Skeletal muscle tissue (tissue), 3 donors: ENCODE measurements at regions not wholly inside any gene's neighbourhood (a gene's known extent, or its start where the extent isn't known, plus 50 kb on each side); places are given as distances from the start of the nearest gene placed in this dataset.
A peak's percentile ranks its signal among the peaks of the same experiment; 100 is the strongest.
"Not testable (repeated sequence)": the region's sequence is repeated elsewhere in the genome, so short reads cannot be mapped to it uniquely, and the experiment has no call there.

Experiments
- H3K27ac ChIP-seq: one replicate; pipeline ENCODE4 v1.7.0; 2013; ENCODE audit warnings: mild to moderate bottlenecking, low read depth, low read length, inconsistent platforms
- H3K27me3 ChIP-seq, 3 donors: one replicate each; pipeline ENCODE4 v1.7.0; 2013; ENCODE audit warnings: low read length in 3 of 3; ENCODE audit not compliant: control insufficient read depth in 3 of 3, insufficient read depth in 3 of 3
- H3K36me3 ChIP-seq, 3 donors: one replicate each; pipeline ENCODE4 v1.7.0; 2013; ENCODE audit warnings: low read length in 3 of 3; ENCODE audit not compliant: control insufficient read depth in 3 of 3, insufficient read depth in 3 of 3
- H3K4me1 ChIP-seq, 3 donors: one replicate each; pipeline ENCODE4 v1.7.0; 2013; ENCODE audit warnings: low read length in 3 of 3, mild to moderate bottlenecking in 3 of 3; ENCODE audit not compliant: control insufficient read depth in 3 of 3, insufficient read depth in 3 of 3
- H3K4me3 ChIP-seq, 3 donors: one replicate each; pipeline ENCODE4 v1.7.0; 2013; ENCODE audit warnings: low read length in 3 of 3
- H3K9ac ChIP-seq, 3 donors: one replicate each; pipeline ENCODE4 v1.7.0; 2013; ENCODE audit warnings: low read length in 3 of 3, mild to moderate bottlenecking in 3 of 3, moderate library complexity in 2 of 3, low read depth in 1 of 3
- H3K9me3 ChIP-seq, 3 donors: one replicate each; pipeline ENCODE4 v1.7.0; 2013; ENCODE audit warnings: low read length in 3 of 3; ENCODE audit not compliant: control insufficient read depth in 3 of 3
- donor health status: Osteomylitis.

- H3K36me3 ChIP-seq = no peaks in the 10 kb centered on the region
- H3K4me1 ChIP-seq = no peaks in the 10 kb centered on the region
- no peaks in the 10 kb centered on the region for H3K9me3 ChIP-seq
- H3K9ac ChIP-seq = no peak overlapping the region
- H3K4me3 ChIP-seq = no peak overlapping the region
- H3K27ac ChIP-seq = no peak overlapping the region
- H3K27me3 ChIP-seq = no peaks in the 10 kb centered on the region
Observed at GRCh38 chr1:94769551-94769950, 50.6 kb upstream of the SLC44A3 start.

GRCh38 chr1:94768036-94768435 is 52.1 kb upstream of the SLC44A3 start:
- H3K27me3 ChIP-seq = no peaks in the 10 kb centered on the region
- no peak overlapping the region for H3K27ac ChIP-seq
- H3K9ac ChIP-seq = no peak overlapping the region
- no peak overlapping the region for H3K4me3 ChIP-seq
- H3K9me3 ChIP-seq = no peaks in the 10 kb centered on the region
- H3K36me3 ChIP-seq = no peaks in the 10 kb centered on the region
- H3K4me1 ChIP-seq = no peaks in the 10 kb centered on the region

- no peak overlapping the region for H3K4me3 ChIP-seq
- H3K27me3 ChIP-seq = no peaks in the 10 kb centered on the region
- H3K36me3 ChIP-seq = no peaks in the 10 kb centered on the region
- no peaks in the 10 kb centered on the region for H3K4me1 ChIP-seq
- no peaks in the 10 kb centered on the region for H3K9me3 ChIP-seq
- no peak overlapping the region for H3K27ac ChIP-seq
- H3K9ac ChIP-seq = no peak overlapping the region
Observed at GRCh38 chr1:94765958-94766357, 54.2 kb upstream of the SLC44A3 start.

- H3K4me1 ChIP-seq = peaks cover 0 to 9% (median 2%) of the 10 kb centered on the region in 3 donors
- no peak overlapping the region for H3K27ac ChIP-seq
- H3K27me3 ChIP-seq = no peaks in the 10 kb centered on the region
- H3K9me3 ChIP-seq = no peaks in the 10 kb centered on the region
- no peaks in the 10 kb centered on the region for H3K36me3 ChIP-seq
- H3K9ac ChIP-seq = no peak overlapping the region
- H3K4me3 ChIP-seq = no peak overlapping the region
Observed at GRCh38 chr1:94759188-94759587, 61.0 kb upstream of the SLC44A3 start.

GRCh38 chr1:94757931-94758330 is 62.2 kb upstream of the SLC44A3 start:
- Histone ChIP-seq H3K27ac (peak overlapping the region; percentile 9), H3K36me3 (no peaks in the 10 kb centered on the region), H3K9me3 (no peaks in the 10 kb centered on the region), H3K4me3 (no peak overlapping the region), H3K9ac (no peak overlapping the region), H3K4me1 (peaks cover 8 to 11% (median 9%) of the 10 kb centered on the region in 3 donors), H3K27me3 (no peaks in the 10 kb centered on the region)

- Histone ChIP-seq H3K27me3 (no peaks in the 10 kb centered on the region), H3K4me1 (peaks cover 8 to 11% (median 9%) of the 10 kb centered on the region in 3 donors), H3K36me3 (no peaks in the 10 kb centered on the region), H3K9ac (no peak overlapping the region), H3K9me3 (no peaks in the 10 kb centered on the region), H3K4me3 (no peak overlapping the region), H3K27ac (no peak overlapping the region)
Observed at GRCh38 chr1:94755675-94756074, 64.5 kb upstream of the SLC44A3 start.

GRCh38 chr1:94755016-94755415 is 65.1 kb upstream of the SLC44A3 start:
- H3K27ac ChIP-seq, H3K36me3 ChIP-seq, H3K9me3 ChIP-seq, H3K9ac ChIP-seq, H3K4me3 ChIP-seq, H3K27me3 ChIP-seq: not testable (repeated sequence)
- peaks cover 8 to 11% (median 9%) of the 10 kb centered on the region in 3 donors for H3K4me1 ChIP-seq

GRCh38 chr1:94754570-94754969 is 65.6 kb upstream of the SLC44A3 start:
- H3K36me3 ChIP-seq = no peaks in the 10 kb centered on the region
- peaks cover 8 to 11% (median 9%) of the 10 kb centered on the region in 3 donors for H3K4me1 ChIP-seq
- no peak overlapping the region for H3K4me3 ChIP-seq
- H3K27me3 ChIP-seq = no peaks in the 10 kb centered on the region
- no peak overlapping the region for H3K9ac ChIP-seq
- no peak overlapping the region for H3K27ac ChIP-seq
- peaks cover 0 to 2% (median 0%) of the 10 kb centered on the region in 3 donors for H3K9me3 ChIP-seq

- Histone ChIP-seq H3K4me1 (peaks cover 8 to 11% (median 9%) of the 10 kb centered on the region in 3 donors), H3K9me3 (peaks cover 0 to 3% (median 0%) of the 10 kb centered on the region in 3 donors), H3K4me3 (no peak overlapping the region), H3K27me3 (no peaks in the 10 kb centered on the region), H3K27ac (no peak overlapping the region), H3K9ac (no peak overlapping the region), H3K36me3 (no peaks in the 10 kb centered on the region)
Observed at GRCh38 chr1:94754095-94754494, 66.1 kb upstream of the SLC44A3 start.

GRCh38 chr1:94753171-94753972 is 66.8 kb upstream of the SLC44A3 start:
- H3K9ac ChIP-seq = no peak overlapping the region
- H3K27ac ChIP-seq = no peak overlapping the region
- peaks cover 8 to 11% (median 9%) of the 10 kb centered on the region in 3 donors for H3K4me1 ChIP-seq
- H3K36me3 ChIP-seq = no peaks in the 10 kb centered on the region
- H3K4me3 ChIP-seq = no peak overlapping the region
- peaks cover 0 to 3% (median 0%) of the 10 kb centered on the region in 3 donors for H3K9me3 ChIP-seq
- H3K27me3 ChIP-seq = no peaks in the 10 kb centered on the region
